HL-60 (cell line): ENCODE measurements at regions not wholly inside any gene's neighbourhood (a gene's known extent, or its start where the extent isn't known, plus 50 kb on each side); places are given as distances from the start of the nearest gene placed in this dataset.

Experiments used
- DNase-seq, 2 experiments: peaks; one replicate each; pipeline ENCODE4 v3.0.0-alpha.2; 2010 to 2020; ENCODE audit warnings: low read depth in 1 of 2, low spot score in 1 of 2
- H3K27ac ChIP-seq: fragments of 250-450 bp; sonication (Bioruptor Pico); replicated peaks from 2 replicates; pipeline ENCODE4 v1.5.1; 2020; ENCODE audit warnings: mild to moderate bottlenecking, moderate library complexity
- H3K27me3 ChIP-seq: fragments of 250-450 bp; sonication (Bioruptor Pico); 2 replicates; pipeline ENCODE4 v1.5.1; 2021; ENCODE audit warnings: mild to moderate bottlenecking, moderate library complexity; ENCODE audit not compliant: insufficient read depth, poor library complexity, severe bottlenecking
- H3K4me3 ChIP-seq: replicated peaks from 2 replicates; pipeline ENCODE4 v1.5.1; 2011; ENCODE audit warnings: mild to moderate bottlenecking, control low read depth, low read length; ENCODE audit not compliant: insufficient read depth
- GABPA ChIP-seq: IDR thresholded peaks from 2 replicates; pipeline ENCODE4 v1.6.1; 2012; ENCODE audit warnings: low read depth
- POLR2AphosphoS5 ChIP-seq: IDR thresholded peaks from 2 replicates; pipeline ENCODE4 v1.6.1; 2012; ENCODE audit warnings: low read depth
- SPI1 ChIP-seq: IDR thresholded peaks from 2 replicates; pipeline ENCODE4 v1.6.1; 2012; ENCODE audit warnings: low read depth, mild to moderate bottlenecking, borderline replicate concordance
- TF ChIP-seq, protein P1 (sequence below): IDR thresholded peaks from 2 replicates; pipeline ENCODE4 v1.6.1; 2012; ENCODE audit warnings: low read depth; ENCODE audit not compliant: insufficient replicate concordance
- TF ChIP-seq, protein P2 (sequence below): IDR thresholded peaks from one replicate; pipeline ENCODE4 v1.5.1; 2011; ENCODE audit warnings: low read length, control low read depth, inconsistent platforms; ENCODE audit not compliant: insufficient read depth

DNA sequence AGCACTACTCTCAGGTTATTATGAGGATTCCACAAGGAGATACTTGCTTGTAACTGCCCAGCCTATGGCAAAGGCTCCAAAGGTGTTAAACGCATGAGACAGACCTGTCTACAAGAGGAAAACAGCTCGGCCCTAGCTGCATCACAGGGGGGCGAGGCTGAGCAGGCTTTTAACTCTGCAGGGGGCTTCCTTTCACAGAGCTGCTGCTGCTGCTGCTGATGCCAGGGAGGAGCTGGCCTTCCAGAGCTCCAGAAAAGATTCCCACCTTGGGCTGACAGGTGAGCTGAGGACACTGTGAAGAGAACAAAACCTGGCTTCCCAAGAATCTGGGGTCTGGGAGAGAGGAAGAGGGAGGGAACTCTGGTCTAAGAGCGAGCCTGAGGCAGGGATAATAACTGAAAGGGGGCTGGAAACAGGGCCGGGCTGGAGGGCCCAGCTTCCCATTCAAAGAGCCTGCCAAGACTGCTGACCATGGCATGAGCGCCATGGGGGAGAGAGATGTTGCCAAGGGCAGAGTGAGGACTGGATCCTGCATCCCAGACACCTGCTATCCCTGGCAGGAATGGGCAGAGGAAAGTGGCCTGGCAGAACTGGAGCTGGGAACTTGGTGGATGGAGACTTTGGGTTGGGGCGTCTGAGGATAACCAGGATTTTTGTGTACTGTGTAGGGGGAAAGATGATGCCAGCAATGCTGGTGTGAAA lies 211.1 kb upstream of the LRFN2 start:
- Histone ChIP-seq H3K27ac (no peak overlapping the region), H3K4me3 (no peak overlapping the region), H3K27me3 (no peaks in the 10 kb centered on the region)
- TF ChIP-seq, protein P1, sequence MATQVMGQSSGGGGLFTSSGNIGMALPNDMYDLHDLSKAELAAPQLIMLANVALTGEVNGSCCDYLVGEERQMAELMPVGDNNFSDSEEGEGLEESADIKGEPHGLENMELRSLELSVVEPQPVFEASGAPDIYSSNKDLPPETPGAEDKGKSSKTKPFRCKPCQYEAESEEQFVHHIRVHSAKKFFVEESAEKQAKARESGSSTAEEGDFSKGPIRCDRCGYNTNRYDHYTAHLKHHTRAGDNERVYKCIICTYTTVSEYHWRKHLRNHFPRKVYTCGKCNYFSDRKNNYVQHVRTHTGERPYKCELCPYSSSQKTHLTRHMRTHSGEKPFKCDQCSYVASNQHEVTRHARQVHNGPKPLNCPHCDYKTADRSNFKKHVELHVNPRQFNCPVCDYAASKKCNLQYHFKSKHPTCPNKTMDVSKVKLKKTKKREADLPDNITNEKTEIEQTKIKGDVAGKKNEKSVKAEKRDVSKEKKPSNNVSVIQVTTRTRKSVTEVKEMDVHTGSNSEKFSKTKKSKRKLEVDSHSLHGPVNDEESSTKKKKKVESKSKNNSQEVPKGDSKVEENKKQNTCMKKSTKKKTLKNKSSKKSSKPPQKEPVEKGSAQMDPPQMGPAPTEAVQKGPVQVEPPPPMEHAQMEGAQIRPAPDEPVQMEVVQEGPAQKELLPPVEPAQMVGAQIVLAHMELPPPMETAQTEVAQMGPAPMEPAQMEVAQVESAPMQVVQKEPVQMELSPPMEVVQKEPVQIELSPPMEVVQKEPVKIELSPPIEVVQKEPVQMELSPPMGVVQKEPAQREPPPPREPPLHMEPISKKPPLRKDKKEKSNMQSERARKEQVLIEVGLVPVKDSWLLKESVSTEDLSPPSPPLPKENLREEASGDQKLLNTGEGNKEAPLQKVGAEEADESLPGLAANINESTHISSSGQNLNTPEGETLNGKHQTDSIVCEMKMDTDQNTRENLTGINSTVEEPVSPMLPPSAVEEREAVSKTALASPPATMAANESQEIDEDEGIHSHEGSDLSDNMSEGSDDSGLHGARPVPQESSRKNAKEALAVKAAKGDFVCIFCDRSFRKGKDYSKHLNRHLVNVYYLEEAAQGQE, result no peak
- no peak for TF ChIP-seq POLR2AphosphoS5
- no peak for DNase-seq

DNA sequence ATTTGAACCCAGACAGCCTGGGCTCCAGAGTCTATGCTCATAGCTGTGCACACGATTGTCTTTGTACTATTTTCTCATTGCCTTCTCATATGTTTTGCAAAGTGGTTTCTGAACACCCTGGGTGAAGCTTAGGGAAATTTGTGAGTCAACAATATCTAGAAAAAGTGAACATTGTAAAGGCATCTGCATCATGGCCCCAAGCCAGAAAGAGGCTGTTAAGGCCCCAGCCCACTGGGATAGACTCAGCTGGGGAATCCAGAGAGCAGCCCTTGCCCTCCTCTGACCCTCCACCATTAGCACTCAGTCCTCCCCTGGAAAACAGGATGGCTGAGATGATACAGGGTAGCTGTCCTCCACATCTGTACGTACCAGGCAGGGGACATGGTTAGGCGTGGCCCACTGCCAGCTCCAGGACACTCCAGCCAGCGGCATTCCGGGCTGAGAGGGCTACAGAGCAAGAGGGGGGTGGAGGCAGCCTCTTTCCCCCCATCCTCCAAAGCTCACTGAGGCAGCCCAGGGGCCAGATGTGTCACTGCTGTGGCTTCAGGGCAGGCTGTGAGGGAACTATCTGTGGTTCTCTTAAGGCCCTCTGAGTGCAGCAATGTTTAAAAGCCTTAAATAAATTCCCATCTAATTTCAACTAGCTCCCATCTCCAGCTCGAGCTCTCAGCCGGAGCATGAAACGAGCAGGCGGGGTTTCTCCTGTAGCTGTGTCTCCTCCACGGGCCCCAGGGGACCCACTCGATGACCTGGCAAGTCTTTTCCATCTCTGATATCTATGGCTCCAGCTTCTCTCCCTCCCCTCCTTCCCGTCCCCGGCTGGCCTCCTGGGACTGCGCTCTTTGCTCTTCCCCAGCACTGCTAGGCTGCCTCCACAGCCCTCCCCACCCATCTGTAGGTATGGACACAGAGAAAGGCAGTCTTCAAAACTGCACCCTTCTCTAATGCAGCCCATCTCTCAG lies 209.4 kb upstream of the LRFN2 start:
- H3K27ac ChIP-seq, result no peak overlapping the region
- H3K27me3 ChIP-seq, result peaks cover 2% of the 10 kb centered on the region
- no peak overlapping the region for H3K4me3 ChIP-seq
- no peak for TF ChIP-seq GABPA
- TF ChIP-seq, protein P2, sequence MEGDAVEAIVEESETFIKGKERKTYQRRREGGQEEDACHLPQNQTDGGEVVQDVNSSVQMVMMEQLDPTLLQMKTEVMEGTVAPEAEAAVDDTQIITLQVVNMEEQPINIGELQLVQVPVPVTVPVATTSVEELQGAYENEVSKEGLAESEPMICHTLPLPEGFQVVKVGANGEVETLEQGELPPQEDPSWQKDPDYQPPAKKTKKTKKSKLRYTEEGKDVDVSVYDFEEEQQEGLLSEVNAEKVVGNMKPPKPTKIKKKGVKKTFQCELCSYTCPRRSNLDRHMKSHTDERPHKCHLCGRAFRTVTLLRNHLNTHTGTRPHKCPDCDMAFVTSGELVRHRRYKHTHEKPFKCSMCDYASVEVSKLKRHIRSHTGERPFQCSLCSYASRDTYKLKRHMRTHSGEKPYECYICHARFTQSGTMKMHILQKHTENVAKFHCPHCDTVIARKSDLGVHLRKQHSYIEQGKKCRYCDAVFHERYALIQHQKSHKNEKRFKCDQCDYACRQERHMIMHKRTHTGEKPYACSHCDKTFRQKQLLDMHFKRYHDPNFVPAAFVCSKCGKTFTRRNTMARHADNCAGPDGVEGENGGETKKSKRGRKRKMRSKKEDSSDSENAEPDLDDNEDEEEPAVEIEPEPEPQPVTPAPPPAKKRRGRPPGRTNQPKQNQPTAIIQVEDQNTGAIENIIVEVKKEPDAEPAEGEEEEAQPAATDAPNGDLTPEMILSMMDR, result no peak
- no peak for TF ChIP-seq SPI1
- TF ChIP-seq POLR2AphosphoS5, result no peak
- TF ChIP-seq, protein P1, result no peak
- no peak for DNase-seq

DNA sequence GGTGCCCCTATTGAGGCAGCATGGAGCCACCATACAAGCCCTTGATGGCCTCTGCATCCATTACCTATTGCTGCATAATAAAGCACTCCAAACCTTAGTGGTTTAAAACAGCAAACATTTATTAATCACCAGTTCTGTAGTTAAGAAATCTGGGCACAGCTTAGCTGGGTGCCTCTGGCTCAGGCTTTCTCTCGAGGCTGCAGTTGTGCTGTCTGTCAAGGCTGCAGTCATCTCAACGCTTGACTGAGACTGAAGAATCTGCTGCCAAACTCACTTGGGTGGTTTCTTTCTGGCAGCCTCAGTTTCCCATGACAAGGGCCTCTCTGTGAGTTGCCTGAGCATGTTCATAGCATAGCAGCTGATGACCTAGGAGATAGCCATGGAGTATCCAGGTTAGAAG lies 207.4 kb upstream of the LRFN2 start:
- TF ChIP-seq, protein P2, result no peak
- no peak for TF ChIP-seq POLR2AphosphoS5
- no peak for TF ChIP-seq GABPA
- TF ChIP-seq SPI1, result no peak
- TF ChIP-seq, protein P1, result no peak
- DNase-seq, result no peak
- H3K4me3 ChIP-seq, result no peak overlapping the region

More for the DNA sequence above, 207.4 kb upstream of the LRFN2 start:
- H3K27ac ChIP-seq, result no peak overlapping the region
- H3K27me3 ChIP-seq, result peaks cover 2% of the 10 kb centered on the region
